GM13977 (cell line): ENCODE measurements at regions not wholly inside any gene's neighbourhood (a gene's known extent, or its start where the extent isn't known, plus 50 kb on each side); places are given as distances from the start of the nearest gene placed in this dataset.

ENCODE experiments used
- DNase-seq: peaks from one replicate; pipeline ENCODE4 v3.0.0; 2012; ENCODE audit warnings: low spot score
- in situ Hi-C: fragments of 300-500 bp; cut with MboI; formaldehyde crosslinking; loops from one replicate; pipeline ENCODE4 v1.12.0; 2022; ENCODE audit warnings: low sequenced_read_pairs, low pct_unique_long_range_greater_than_20kb, mixed read lengths, inconsistent platforms; ENCODE audit not compliant: unreplicated experiment
- TF ChIP-seq, protein P1 (sequence below): IDR thresholded peaks from 2 replicates; pipeline ENCODE4 v1.5.1; 2012; ENCODE audit warnings: mild to moderate bottlenecking, control low read depth; ENCODE audit not compliant: insufficient read depth; ENCODE audit errors: extremely low read depth, missing control alignments

- in situ Hi-C loops: no loop called here
- no peak for DNase-seq
- TF ChIP-seq, protein P1, sequence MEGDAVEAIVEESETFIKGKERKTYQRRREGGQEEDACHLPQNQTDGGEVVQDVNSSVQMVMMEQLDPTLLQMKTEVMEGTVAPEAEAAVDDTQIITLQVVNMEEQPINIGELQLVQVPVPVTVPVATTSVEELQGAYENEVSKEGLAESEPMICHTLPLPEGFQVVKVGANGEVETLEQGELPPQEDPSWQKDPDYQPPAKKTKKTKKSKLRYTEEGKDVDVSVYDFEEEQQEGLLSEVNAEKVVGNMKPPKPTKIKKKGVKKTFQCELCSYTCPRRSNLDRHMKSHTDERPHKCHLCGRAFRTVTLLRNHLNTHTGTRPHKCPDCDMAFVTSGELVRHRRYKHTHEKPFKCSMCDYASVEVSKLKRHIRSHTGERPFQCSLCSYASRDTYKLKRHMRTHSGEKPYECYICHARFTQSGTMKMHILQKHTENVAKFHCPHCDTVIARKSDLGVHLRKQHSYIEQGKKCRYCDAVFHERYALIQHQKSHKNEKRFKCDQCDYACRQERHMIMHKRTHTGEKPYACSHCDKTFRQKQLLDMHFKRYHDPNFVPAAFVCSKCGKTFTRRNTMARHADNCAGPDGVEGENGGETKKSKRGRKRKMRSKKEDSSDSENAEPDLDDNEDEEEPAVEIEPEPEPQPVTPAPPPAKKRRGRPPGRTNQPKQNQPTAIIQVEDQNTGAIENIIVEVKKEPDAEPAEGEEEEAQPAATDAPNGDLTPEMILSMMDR: no peak
These were observed 68.3 kb upstream of the EDN1 start for GRCh38 chr6:12221856-12222255.

DNA sequence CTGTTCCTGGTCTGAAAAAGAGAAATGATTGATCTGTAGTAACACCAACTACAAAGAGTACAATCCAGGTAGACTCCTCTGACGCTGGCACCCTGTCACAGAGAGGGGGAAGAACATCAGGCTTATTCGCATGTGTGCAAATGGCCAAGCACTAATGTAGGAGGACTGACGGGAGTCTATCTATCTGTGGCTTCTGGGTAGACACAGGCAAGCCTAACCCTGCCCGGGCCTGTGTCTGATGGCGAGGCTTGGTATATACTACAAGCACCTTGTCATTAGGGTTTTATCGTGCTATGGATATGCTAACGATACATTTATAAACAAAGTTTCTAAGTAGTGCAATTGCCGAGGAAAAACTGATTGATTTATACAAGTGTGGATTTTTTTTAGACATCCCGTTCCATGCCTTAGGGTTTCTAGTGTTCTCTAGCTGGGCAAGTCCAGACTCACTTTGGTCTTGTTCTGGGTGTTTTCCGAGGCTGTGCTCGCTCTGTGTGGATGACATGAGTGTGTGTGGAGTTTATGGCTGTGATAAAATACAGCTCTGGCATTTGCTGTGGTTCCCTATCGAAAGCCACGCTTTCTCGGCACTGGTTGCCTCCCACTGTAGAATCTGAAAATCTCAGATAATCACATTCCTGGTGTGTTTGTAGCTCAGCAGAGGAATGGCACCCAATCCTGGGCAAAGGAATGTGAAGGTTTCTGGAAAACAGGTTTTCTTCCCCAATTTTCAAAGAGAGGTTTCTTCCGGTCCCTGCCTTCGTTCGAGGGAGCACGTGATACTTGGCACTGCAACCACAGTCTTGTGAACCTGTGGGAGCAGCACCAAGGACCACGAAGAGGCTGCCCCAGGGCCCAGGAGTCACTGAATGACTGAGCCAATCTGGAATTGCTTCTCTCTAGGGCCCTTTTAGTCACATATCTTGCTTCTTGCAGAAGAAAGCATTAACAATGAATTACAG, 67.5 kb upstream of the EDN1 start:
- no peak for DNase-seq
- TF ChIP-seq, protein P1: no peak
- in situ Hi-C loops: no loop called here

GRCh38 chr6:12223383-12223782, 66.8 kb upstream of the EDN1 start:
- no peak for DNase-seq
- TF ChIP-seq, protein P1: no peak
- in situ Hi-C loops: no loop called here

- in situ Hi-C loops: no loop called here
- TF ChIP-seq, protein P1: no peak
- DNase-seq: no peak
These were observed 65.9 kb upstream of the EDN1 start for GRCh38 chr6:12224251-12224650.

- no peak for DNase-seq
- TF ChIP-seq, protein P1: no peak
- in situ Hi-C loops: no loop called here
These were observed 61.6 kb upstream of the EDN1 start for GRCh38 chr6:12228447-12229146.

- no peak for DNase-seq
- TF ChIP-seq, protein P1: no peak
- in situ Hi-C loops: no loop called here
These were observed 60.8 kb upstream of the EDN1 start for GRCh38 chr6:12229332-12229731.
